ENCODE measurements at regions not wholly inside any gene's neighbourhood (a gene's known extent, or its start where the extent isn't known, plus 50 kb on each side); places are given as distances from the start of the nearest gene placed in this dataset.

GRCh38 chr6:74334722-74335121 is 638.7 kb downstream of the CD109 start:
- Histone ChIP-seq H3K9me3 (ENCODE audit: control extremely low read depth in 1 of 3, control insufficient read depth in 2 of 3, insufficient read depth in 1 of 3, low read length in 2 of 3) (no peaks in the 10 kb centered on the region), H4K20me1 (ENCODE audit: control insufficient read depth, insufficient read depth, low read length, poor library complexity, severe bottlenecking) (no peaks in the 10 kb centered on the region), H3K36me3 (replicated peaks in 1 of 2; ENCODE audit: control extremely low read depth in 1 of 2, control insufficient read depth in 1 of 2, extremely low read depth in 1 of 2, insufficient read depth in 2 of 2, low read length in 1 of 2) (no peaks in the 10 kb centered on the region), H3K4me1 (ENCODE audit: control insufficient read depth in 2 of 2, insufficient read depth in 2 of 2, low read length in 2 of 2) (no peaks in the 10 kb centered on the region), H2AFZ (ENCODE audit: insufficient read depth, low read depth, low read length, poor library complexity, severe bottlenecking) (no peak overlapping the region), H3K27ac (ENCODE audit: low read length in 2 of 2) (no peak overlapping the region), H3K4me3 (ENCODE audit: control extremely low read depth in 1 of 5, extremely low read depth in 1 of 5, insufficient read depth in 1 of 5, low read depth in 2 of 5, low read length in 4 of 5) (no peak overlapping the region), H3K79me2 (ENCODE audit: control insufficient read depth, insufficient read depth, low read length) (no peaks in the 10 kb centered on the region), H3K27me3 (replicated peaks in 1 of 4; ENCODE audit: control extremely low read depth in 1 of 4, control insufficient read depth in 3 of 4, insufficient read depth in 4 of 4, low read length in 3 of 4) (no peaks in the 10 kb centered on the region), H3K9ac (ENCODE audit: low read length) (no peak overlapping the region), H3K4me2 (replicated peaks; ENCODE audit: low read depth, low read length, poor library complexity, severe bottlenecking) (no peak overlapping the region)
- no peak for TF ChIP-seq EZH2 (IDR thresholded peaks at IDR 0.05; ENCODE audit: borderline replicate concordance, insufficient read depth, low read depth, low read length, poor library complexity, severe bottlenecking)
- no peak for TF ChIP-seq CTCF (IDR thresholded peaks at IDR 0.05)
- Mint-ChIP-seq H3K4me3 (no peak overlapping the region), H3K27me3 (no peaks in the 10 kb centered on the region), H3K4me1 (no peaks in the 10 kb centered on the region), H3K27ac (no peak overlapping the region), H3K9me3 (ENCODE audit: insufficient read depth) (peaks cover 2% of the 10 kb centered on the region)
- ChIA-PET POLR2A (no interaction called here), CTCF (no interaction called here)
- ATAC-seq (ENCODE audit: low read depth) (no peak), DNase-seq (no peak)
- no CpG with 5 or more reads among the region's 2 CpGs for WGBS (ENCODE audit: insufficient coverage)
- intact Hi-C loops (cut with micrococcal nuclease) = no loop called here

- Histone ChIP-seq H2AFZ (ENCODE audit: insufficient read depth, low read depth, low read length, poor library complexity, severe bottlenecking) (no peak overlapping the region), H3K9me3 (ENCODE audit: control extremely low read depth in 1 of 3, control insufficient read depth in 2 of 3, insufficient read depth in 1 of 3, low read length in 2 of 3) (no peaks in the 10 kb centered on the region), H3K79me2 (ENCODE audit: control insufficient read depth, insufficient read depth, low read length) (no peaks in the 10 kb centered on the region), H4K20me1 (ENCODE audit: control insufficient read depth, insufficient read depth, low read length, poor library complexity, severe bottlenecking) (no peaks in the 10 kb centered on the region), H3K27ac (ENCODE audit: low read length in 2 of 2) (no peak overlapping the region), H3K4me3 (ENCODE audit: control extremely low read depth in 1 of 5, extremely low read depth in 1 of 5, insufficient read depth in 1 of 5, low read depth in 2 of 5, low read length in 4 of 5) (no peak overlapping the region), H3K27me3 (replicated peaks in 1 of 4; ENCODE audit: control extremely low read depth in 1 of 4, control insufficient read depth in 3 of 4, insufficient read depth in 4 of 4, low read length in 3 of 4) (no peaks in the 10 kb centered on the region), H3K9ac (ENCODE audit: low read length) (no peak overlapping the region), H3K4me2 (replicated peaks; ENCODE audit: low read depth, low read length, poor library complexity, severe bottlenecking) (no peak overlapping the region), H3K4me1 (ENCODE audit: control insufficient read depth in 2 of 2, insufficient read depth in 2 of 2, low read length in 2 of 2) (no peaks in the 10 kb centered on the region), H3K36me3 (replicated peaks in 1 of 2; ENCODE audit: control extremely low read depth in 1 of 2, control insufficient read depth in 1 of 2, extremely low read depth in 1 of 2, insufficient read depth in 2 of 2, low read length in 1 of 2) (no peaks in the 10 kb centered on the region)
- no peak overlapping the region for H3K27ac Mint-ChIP-seq
- DNase-seq (no peak), ATAC-seq (ENCODE audit: low read depth) (no peak)
- TF ChIP-seq CTCF (IDR thresholded peaks at IDR 0.05) (no peak), EZH2 (IDR thresholded peaks at IDR 0.05; ENCODE audit: borderline replicate concordance, insufficient read depth, low read depth, low read length, poor library complexity, severe bottlenecking) (no peak)
- POLR2A ChIA-PET = no interaction called here
- H3K4me1 Mint-ChIP-seq = no peaks in the 10 kb centered on the region
- H3K9me3 Mint-ChIP-seq (ENCODE audit: insufficient read depth) = no peaks in the 10 kb centered on the region
- H3K4me3 Mint-ChIP-seq = no peak overlapping the region
- H3K27me3 Mint-ChIP-seq = no peaks in the 10 kb centered on the region
- intact Hi-C loops (cut with micrococcal nuclease) = no loop called here
- CTCF ChIA-PET = no interaction called here
Observed at GRCh38 chr6:74333406-74333805, 637.4 kb downstream of the CD109 start.
